ENCODE measurements at regions not wholly inside any gene's neighbourhood (a gene's known extent, or its start where the extent isn't known, plus 50 kb on each side); places are given as distances from the start of the nearest gene placed in this dataset.
A peak's percentile ranks its signal among the peaks of the same experiment; 100 is the strongest.
"Not testable (repeated sequence)": the region's sequence is repeated elsewhere in the genome, so short reads cannot be mapped to it uniquely, and the experiment has no call there.

DNA sequence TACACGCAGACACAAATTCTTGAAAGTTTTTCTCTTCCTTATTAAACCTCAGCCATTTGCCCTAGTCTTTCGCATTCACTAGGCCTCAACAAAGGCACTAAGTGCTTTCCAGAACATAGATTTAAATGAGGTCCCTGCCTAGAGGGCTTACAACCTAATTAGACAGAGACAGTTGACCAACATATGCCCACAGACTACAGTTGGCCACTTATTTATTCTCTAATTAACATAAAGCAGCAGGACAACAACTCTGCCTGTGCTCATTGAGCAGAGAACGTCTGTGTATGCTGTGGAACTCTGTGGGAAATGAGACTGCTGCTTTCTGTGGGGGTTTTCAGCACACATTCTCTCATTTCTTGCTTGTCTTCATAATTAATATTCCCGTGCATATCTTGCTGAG is 303.0 kb upstream of the TACR3 start:
- no peaks in the 10 kb centered on the region for H3K4me1 Mint-ChIP-seq (ENCODE audit: unreplicated experiment)
- no peaks in the 10 kb centered on the region for H3K27me3 Mint-ChIP-seq

GRCh38 chr4:104022226-104022625 is 302.4 kb upstream of the TACR3 start:
- Mint-ChIP-seq H3K4me3 (no peak overlapping the region), H3K4me1 (ENCODE audit: unreplicated experiment) (no peaks in the 10 kb centered on the region), H3K27me3 (no peaks in the 10 kb centered on the region), H3K36me3 (no peaks in the 10 kb centered on the region), H3K27ac (no peak overlapping the region), H3K9me3 (no peaks in the 10 kb centered on the region)
- TF ChIP-seq CTCF (conservative IDR thresholded peaks at IDR 0.05) = no peak
- no peak for DNase-seq (ENCODE audit: extremely low spot score, unreplicated experiment)

More for the DNA sequence above, 303.0 kb upstream of the TACR3 start:
- Mint-ChIP-seq H3K9me3 (no peaks in the 10 kb centered on the region), H3K36me3 (no peaks in the 10 kb centered on the region), H3K27ac (no peak overlapping the region), H3K4me3 (no peak overlapping the region)
- no peak for DNase-seq (ENCODE audit: extremely low spot score, unreplicated experiment)
- TF ChIP-seq CTCF (conservative IDR thresholded peaks at IDR 0.05) = no peak

DNA sequence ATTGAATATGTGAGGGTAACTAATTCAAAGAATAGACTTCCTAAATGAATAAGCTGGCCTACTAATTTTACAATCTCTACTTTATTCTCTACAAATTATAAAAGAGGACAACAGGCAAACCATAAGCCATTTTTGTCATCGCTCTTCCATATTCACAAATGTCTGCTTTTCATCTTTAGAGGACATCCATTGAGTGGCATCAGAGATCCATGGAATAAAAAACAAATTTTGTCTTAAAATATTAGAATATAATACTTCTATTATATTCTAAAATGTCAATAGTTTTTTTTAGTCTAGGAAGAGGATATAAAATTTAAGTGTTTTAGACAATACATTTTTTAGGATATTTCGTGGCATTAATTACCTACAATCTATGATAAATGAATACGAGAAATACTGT is 300.9 kb upstream of the TACR3 start:
- DNase-seq (ENCODE audit: extremely low spot score, unreplicated experiment) = no peak
- H3K9me3 Mint-ChIP-seq = no peaks in the 10 kb centered on the region
- H3K36me3 Mint-ChIP-seq = no peaks in the 10 kb centered on the region
- no peak overlapping the region for H3K27ac Mint-ChIP-seq
- no peak overlapping the region for H3K4me3 Mint-ChIP-seq
- TF ChIP-seq CTCF (conservative IDR thresholded peaks at IDR 0.05) = no peak
- H3K4me1 Mint-ChIP-seq (ENCODE audit: unreplicated experiment) = no peaks in the 10 kb centered on the region
- no peaks in the 10 kb centered on the region for H3K27me3 Mint-ChIP-seq

DNA sequence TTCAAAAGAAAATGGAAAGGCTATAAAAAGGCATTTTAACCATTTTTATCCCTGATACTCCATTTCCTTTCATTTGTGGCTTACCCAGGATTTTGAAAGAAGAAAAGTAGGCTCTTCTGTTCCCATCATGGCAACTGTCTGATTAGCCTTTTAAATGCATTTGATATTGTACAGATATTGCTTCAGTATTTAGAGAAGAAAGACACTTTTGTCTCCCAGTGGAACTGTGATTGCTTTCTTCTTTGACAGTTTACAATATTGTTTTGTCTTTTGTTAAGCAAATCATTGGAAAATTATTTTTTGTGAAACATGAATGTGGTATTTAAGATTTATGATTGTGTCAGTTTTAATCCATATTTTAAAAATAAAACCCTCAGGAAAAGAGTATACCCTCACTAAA is 297.4 kb upstream of the TACR3 start:
- Mint-ChIP-seq H3K36me3 (no peaks in the 10 kb centered on the region), H3K4me3 (no peak overlapping the region), H3K27me3 (no peaks in the 10 kb centered on the region)

GRCh38 chr4:104015680-104016079 is 295.9 kb upstream of the TACR3 start:
- TF ChIP-seq CTCF (conservative IDR thresholded peaks at IDR 0.05) = peak; percentile 75
- H3K9me3 Mint-ChIP-seq = no peaks in the 10 kb centered on the region

More for the DNA sequence above, 297.4 kb upstream of the TACR3 start:
- H3K27ac Mint-ChIP-seq = no peak overlapping the region
- DNase-seq (ENCODE audit: extremely low spot score, unreplicated experiment) = no peak
- H3K9me3 Mint-ChIP-seq = no peaks in the 10 kb centered on the region
- H3K4me1 Mint-ChIP-seq (ENCODE audit: unreplicated experiment) = no peaks in the 10 kb centered on the region
- no peak for TF ChIP-seq CTCF (conservative IDR thresholded peaks at IDR 0.05)

DNA sequence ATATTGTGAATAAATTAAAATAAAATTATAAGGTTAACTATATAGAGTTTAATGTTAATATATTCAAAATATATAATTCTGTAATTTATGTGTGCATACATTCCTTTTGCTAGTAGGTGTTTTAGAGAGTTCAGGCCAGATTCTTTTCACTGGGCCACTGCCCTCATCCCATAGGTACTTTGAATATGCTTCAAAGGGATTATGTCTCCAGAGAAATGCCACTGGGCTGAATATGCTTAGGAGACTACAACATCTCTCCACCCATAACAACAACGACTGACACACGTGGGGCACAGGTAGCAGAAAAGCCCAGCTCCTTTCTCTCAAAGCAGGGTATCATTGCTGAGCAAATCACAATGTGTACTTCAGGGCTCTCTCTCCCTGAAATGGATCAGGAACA is 290.9 kb upstream of the TACR3 start:
- Mint-ChIP-seq H3K36me3 (no peaks in the 10 kb centered on the region), H3K4me1 (ENCODE audit: unreplicated experiment) (no peaks in the 10 kb centered on the region), H3K27me3 (no peaks in the 10 kb centered on the region), H3K9me3 (no peaks in the 10 kb centered on the region), H3K27ac (no peak overlapping the region), H3K4me3 (no peak overlapping the region)
- no peak for DNase-seq (ENCODE audit: extremely low spot score, unreplicated experiment)
- no peak for TF ChIP-seq CTCF (conservative IDR thresholded peaks at IDR 0.05)

More at GRCh38 chr4:104015680-104016079, 295.9 kb upstream of the TACR3 start:
- H3K4me1 Mint-ChIP-seq (ENCODE audit: unreplicated experiment) = no peaks in the 10 kb centered on the region
- no peak overlapping the region for H3K4me3 Mint-ChIP-seq
- no peaks in the 10 kb centered on the region for H3K27me3 Mint-ChIP-seq
- no peak overlapping the region for H3K27ac Mint-ChIP-seq
- no peaks in the 10 kb centered on the region for H3K36me3 Mint-ChIP-seq
- DNase-seq (ENCODE audit: extremely low spot score, unreplicated experiment) = no peak

DNA sequence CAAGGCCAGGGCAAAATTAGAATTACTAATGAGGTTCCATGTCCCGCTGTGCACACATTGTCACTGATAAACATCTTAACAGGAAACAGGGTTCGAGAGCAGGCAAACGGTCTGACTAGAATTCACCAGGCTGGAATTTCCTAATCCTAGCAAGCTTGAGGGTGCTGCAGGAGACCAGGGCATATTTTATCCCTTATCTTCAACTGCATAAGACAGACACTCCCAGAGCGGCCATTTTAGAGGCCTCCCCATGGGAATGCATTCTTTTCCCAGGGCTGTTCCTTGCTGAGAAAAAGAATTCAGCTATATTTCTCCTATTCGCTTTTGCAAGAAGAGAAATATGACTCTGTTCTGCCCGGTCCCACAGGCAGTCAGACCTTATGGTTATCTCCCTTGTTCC is 282.5 kb upstream of the TACR3 start:
- not testable (repeated sequence) for H3K4me3 Mint-ChIP-seq; DNase-seq (ENCODE audit: extremely low spot score, unreplicated experiment); H3K4me1 Mint-ChIP-seq (ENCODE audit: unreplicated experiment)

More for the DNA sequence above, 282.5 kb upstream of the TACR3 start:
- not testable (repeated sequence) for H3K27me3 Mint-ChIP-seq, H3K27ac Mint-ChIP-seq, H3K9me3 Mint-ChIP-seq, H3K36me3 Mint-ChIP-seq
